WTC11 (cell line): ENCODE measurements at regions not wholly inside any gene's neighbourhood (a gene's known extent, or its start where the extent isn't known, plus 50 kb on each side); places are given as distances from the start of the nearest gene placed in this dataset.

Experiments used
- ATAC-seq: fragments of 200-7000 bp; cut with Tn5 transposase; 2 replicates; pipeline ENCODE4 v1.10.0; 2021; ENCODE audit warnings: mild to moderate bottlenecking, moderate library complexity
- CTCF ChIA-PET: fragments of 300-600 bp; sonication (Branson Sonifier 250); formaldehyde crosslinking; loops from one replicate; lab custom pipeline; 2021; ENCODE audit warnings: antibody characterized with exemption; lab: Charles Lee
- POLR2A ChIA-PET: fragments of 350-600 bp; sonication (Branson Sonifier 250); formaldehyde crosslinking; loops from one replicate; lab custom pipeline; 2021; ENCODE audit warnings: antibody characterized with exemption; lab: Charles Lee
- DNase-seq: peaks from one replicate; pipeline ENCODE4 v3.0.0; 2021; ENCODE audit warnings: low spot score
- H3K27ac Mint-ChIP-seq: 2 replicates; pipeline ENCODE4 v1.8.0; 2021; ENCODE audit warnings: mixed read lengths
- H3K27me3 Mint-ChIP-seq: 2 replicates; pipeline ENCODE4 v1.8.0; 2021; ENCODE audit warnings: low read depth, mild to moderate bottlenecking, moderate library complexity, mixed read lengths
- H3K36me3 Mint-ChIP-seq: 2 replicates; pipeline ENCODE4 v1.8.0; 2021; ENCODE audit warnings: mixed read lengths
- H3K4me1 Mint-ChIP-seq: 2 replicates; pipeline ENCODE4 v1.8.0; 2022; ENCODE audit warnings: mixed read lengths
- H3K4me3 Mint-ChIP-seq: 2 replicates; pipeline ENCODE4 v1.8.0; 2021; ENCODE audit warnings: mild to moderate bottlenecking, moderate library complexity, mixed read lengths
- H3K9me3 Mint-ChIP-seq: 2 replicates; pipeline ENCODE4 v1.8.0; 2021; ENCODE audit warnings: mixed read lengths
- CDX4 ChIP-seq: fragments of 250-450 bp; sonication (Bioruptor Pico); IDR thresholded peaks from 2 replicates; pipeline ENCODE4 v1.9.0; 2021; ENCODE audit warnings: moderate library complexity, mild to moderate bottlenecking, inconsistent platforms, borderline replicate concordance
- CREB1 ChIP-seq: sonication (generic); formaldehyde crosslinking; IDR thresholded peaks from 2 replicates; pipeline ENCODE4 v1.8.0; 2023; ENCODE audit warnings: mild to moderate bottlenecking, missing genetic modification reagents
- CREM ChIP-seq: sonication (generic); formaldehyde crosslinking; IDR thresholded peaks from 2 replicates; pipeline ENCODE4 v1.8.1; 2022; ENCODE audit warnings: mild to moderate bottlenecking, missing genetic modification reagents, moderate library complexity
- CTCF ChIP-seq: fragments of 200-600 bp; IDR thresholded peaks from 2 replicates; pipeline ENCODE4 v1.8.0; 2022; ENCODE audit warnings: antibody characterized with exemption
- ESRRA ChIP-seq: sonication (generic); formaldehyde crosslinking; IDR thresholded peaks from 2 replicates; pipeline ENCODE4 v1.8.1; 2022; ENCODE audit warnings: mild to moderate bottlenecking, missing genetic modification reagents, borderline replicate concordance
- ETV6 ChIP-seq: sonication (generic); formaldehyde crosslinking; IDR thresholded peaks from 2 replicates; pipeline ENCODE4 v1.8.1; 2022; ENCODE audit warnings: mild to moderate bottlenecking, missing genetic modification reagents
- FOXJ3 ChIP-seq: sonication (generic); formaldehyde crosslinking; IDR thresholded peaks from 2 replicates; pipeline ENCODE4 v1.9.0; 2021; ENCODE audit warnings: missing genetic modification reagents, mild to moderate bottlenecking, borderline replicate concordance
- FOXK1 ChIP-seq: sonication (generic); formaldehyde crosslinking; IDR thresholded peaks from 2 replicates; pipeline ENCODE4 v1.8.0; 2022; ENCODE audit warnings: mild to moderate bottlenecking, moderate library complexity, missing genetic modification reagents
- GTF2I ChIP-seq: fragments of 250-450 bp; sonication (Bioruptor Pico); conservative IDR thresholded peaks from 2 replicates; pipeline ENCODE4 v1.4.0; 2021; ENCODE audit warnings: mild to moderate bottlenecking
- IRF2 ChIP-seq: sonication (generic); formaldehyde crosslinking; IDR thresholded peaks from 2 replicates; pipeline ENCODE4 v1.8.0; 2022; ENCODE audit warnings: low read depth, missing genetic modification reagents, borderline replicate concordance
- NFATC4 ChIP-seq: fragments of 250-450 bp; sonication (Bioruptor Pico); IDR thresholded peaks from 2 replicates; pipeline ENCODE4 v1.9.0; 2021; ENCODE audit warnings: mild to moderate bottlenecking
- NFE2L1 ChIP-seq: sonication (generic); formaldehyde crosslinking; IDR thresholded peaks from 2 replicates; pipeline ENCODE4 v1.8.1; 2023; ENCODE audit warnings: missing genetic modification reagents
- NFYB ChIP-seq: sonication (generic); formaldehyde crosslinking; conservative IDR thresholded peaks from 2 replicates; pipeline ENCODE4 v1.8.0; 2022; ENCODE audit warnings: low read depth, missing genetic modification reagents
- NR1H2 ChIP-seq: sonication (generic); formaldehyde crosslinking; IDR thresholded peaks from 2 replicates; pipeline ENCODE4 v1.9.0; 2021; ENCODE audit warnings: mild to moderate bottlenecking, moderate library complexity, missing genetic modification reagents
- RELA ChIP-seq: sonication (generic); formaldehyde crosslinking; IDR thresholded peaks from 2 replicates; pipeline ENCODE4 v1.8.1; 2022; ENCODE audit warnings: missing genetic modification reagents, mild to moderate bottlenecking, borderline replicate concordance
- TEAD4 ChIP-seq: sonication (generic); formaldehyde crosslinking; IDR thresholded peaks from 2 replicates; pipeline ENCODE4 v1.8.0; 2022; ENCODE audit warnings: mild to moderate bottlenecking, missing genetic modification reagents
- TP53 ChIP-seq: sonication (generic); formaldehyde crosslinking; IDR thresholded peaks from 2 replicates; pipeline ENCODE4 v1.8.1; 2023; ENCODE audit warnings: mild to moderate bottlenecking, missing genetic modification reagents
- ZBTB43 ChIP-seq: sonication (generic); formaldehyde crosslinking; IDR thresholded peaks from 2 replicates; pipeline ENCODE4 v1.8.1; 2023; ENCODE audit warnings: mild to moderate bottlenecking, missing genetic modification reagents
- ZNF138 ChIP-seq: sonication (generic); formaldehyde crosslinking; conservative IDR thresholded peaks from 2 replicates; pipeline ENCODE4 v1.8.1; 2022; ENCODE audit warnings: mild to moderate bottlenecking, moderate library complexity, missing genetic modification reagents
- TF ChIP-seq, protein P1 (sequence below): sonication (generic); formaldehyde crosslinking; IDR thresholded peaks from 2 replicates; pipeline ENCODE4 v1.8.1; 2023; ENCODE audit warnings: mild to moderate bottlenecking, moderate library complexity, missing genetic modification reagents
- TF ChIP-seq, protein P2 (sequence below): sonication (generic); formaldehyde crosslinking; IDR thresholded peaks from 2 replicates; pipeline ENCODE4 v1.8.1; 2023; ENCODE audit warnings: mild to moderate bottlenecking, missing genetic modification reagents, borderline replicate concordance
- TF ChIP-seq, protein P3 (sequence below): sonication (generic); formaldehyde crosslinking; IDR thresholded peaks from 2 replicates; pipeline ENCODE4 v1.8.0; 2023; ENCODE audit warnings: missing genetic modification reagents

DNA sequence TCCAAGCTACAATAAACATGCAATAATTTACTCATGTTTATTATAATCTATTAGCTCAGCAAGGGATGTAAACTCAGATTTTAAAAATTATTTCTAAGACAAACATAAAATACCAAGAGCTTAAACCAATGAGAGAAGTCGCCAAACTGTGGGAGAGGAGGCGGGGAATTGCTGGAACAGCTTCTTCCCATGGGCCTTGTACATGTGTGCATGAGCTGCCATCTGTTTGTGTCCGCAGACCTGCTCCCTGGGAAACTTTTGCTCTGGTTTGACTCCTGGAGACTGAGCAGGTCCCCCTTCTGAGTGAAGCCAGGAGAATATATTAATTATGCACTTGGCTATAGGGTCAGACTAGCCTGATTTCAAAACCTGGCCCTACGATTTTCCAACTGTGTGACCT, 655.9 kb upstream of the SOX11 start:
- Mint-ChIP-seq H3K36me3 (peaks cover 57% of the 10 kb centered on the region), H3K9me3 (peaks cover 75% of the 10 kb centered on the region), H3K4me3 (no peak overlapping the region), H3K27me3 (peaks cover 3% of the 10 kb centered on the region; the same call in 1 of the 2 replicates), H3K4me1 (no peaks in the 10 kb centered on the region), H3K27ac (no peak overlapping the region)
- ChIA-PET POLR2A (no interaction called here), CTCF (no interaction called here)
- TF ChIP-seq ESRRA: no peak
- no peak for TF ChIP-seq TP53 (CRISPR knock-in tag)
- no peak for TF ChIP-seq NFE2L1 (CRISPR knock-in tag)
- no peak for TF ChIP-seq NFYB (CRISPR knock-in tag)
- no peak for TF ChIP-seq CDX4
- TF ChIP-seq GTF2I (CRISPR knock-in tag): no peak
- no peak for TF ChIP-seq ZBTB43
- TF ChIP-seq ETV6: no peak
- TF ChIP-seq RELA (CRISPR knock-in tag): no peak
- TF ChIP-seq, protein P1, sequence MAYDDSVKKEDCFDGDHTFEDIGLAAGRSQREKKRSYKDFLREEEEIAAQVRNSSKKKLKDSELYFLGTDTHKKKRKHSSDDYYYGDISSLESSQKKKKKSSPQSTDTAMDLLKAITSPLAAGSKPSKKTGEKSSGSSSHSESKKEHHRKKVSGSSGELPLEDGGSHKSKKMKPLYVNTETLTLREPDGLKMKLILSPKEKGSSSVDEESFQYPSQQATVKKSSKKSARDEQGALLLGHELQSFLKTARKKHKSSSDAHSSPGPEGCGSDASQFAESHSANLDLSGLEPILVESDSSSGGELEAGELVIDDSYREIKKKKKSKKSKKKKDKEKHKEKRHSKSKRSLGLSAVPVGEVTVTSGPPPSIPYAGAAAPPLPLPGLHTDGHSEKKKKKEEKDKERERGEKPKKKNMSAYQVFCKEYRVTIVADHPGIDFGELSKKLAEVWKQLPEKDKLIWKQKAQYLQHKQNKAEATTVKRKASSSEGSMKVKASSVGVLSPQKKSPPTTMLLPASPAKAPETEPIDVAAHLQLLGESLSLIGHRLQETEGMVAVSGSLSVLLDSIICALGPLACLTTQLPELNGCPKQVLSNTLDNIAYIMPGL (CRISPR knock-in tag): no peak
- TF ChIP-seq NR1H2 (CRISPR knock-in tag): no peak
- TF ChIP-seq CTCF: no peak
- TF ChIP-seq NFATC4 (CRISPR knock-in tag): no peak
- TF ChIP-seq CREB1: no peak
- TF ChIP-seq, protein P2, sequence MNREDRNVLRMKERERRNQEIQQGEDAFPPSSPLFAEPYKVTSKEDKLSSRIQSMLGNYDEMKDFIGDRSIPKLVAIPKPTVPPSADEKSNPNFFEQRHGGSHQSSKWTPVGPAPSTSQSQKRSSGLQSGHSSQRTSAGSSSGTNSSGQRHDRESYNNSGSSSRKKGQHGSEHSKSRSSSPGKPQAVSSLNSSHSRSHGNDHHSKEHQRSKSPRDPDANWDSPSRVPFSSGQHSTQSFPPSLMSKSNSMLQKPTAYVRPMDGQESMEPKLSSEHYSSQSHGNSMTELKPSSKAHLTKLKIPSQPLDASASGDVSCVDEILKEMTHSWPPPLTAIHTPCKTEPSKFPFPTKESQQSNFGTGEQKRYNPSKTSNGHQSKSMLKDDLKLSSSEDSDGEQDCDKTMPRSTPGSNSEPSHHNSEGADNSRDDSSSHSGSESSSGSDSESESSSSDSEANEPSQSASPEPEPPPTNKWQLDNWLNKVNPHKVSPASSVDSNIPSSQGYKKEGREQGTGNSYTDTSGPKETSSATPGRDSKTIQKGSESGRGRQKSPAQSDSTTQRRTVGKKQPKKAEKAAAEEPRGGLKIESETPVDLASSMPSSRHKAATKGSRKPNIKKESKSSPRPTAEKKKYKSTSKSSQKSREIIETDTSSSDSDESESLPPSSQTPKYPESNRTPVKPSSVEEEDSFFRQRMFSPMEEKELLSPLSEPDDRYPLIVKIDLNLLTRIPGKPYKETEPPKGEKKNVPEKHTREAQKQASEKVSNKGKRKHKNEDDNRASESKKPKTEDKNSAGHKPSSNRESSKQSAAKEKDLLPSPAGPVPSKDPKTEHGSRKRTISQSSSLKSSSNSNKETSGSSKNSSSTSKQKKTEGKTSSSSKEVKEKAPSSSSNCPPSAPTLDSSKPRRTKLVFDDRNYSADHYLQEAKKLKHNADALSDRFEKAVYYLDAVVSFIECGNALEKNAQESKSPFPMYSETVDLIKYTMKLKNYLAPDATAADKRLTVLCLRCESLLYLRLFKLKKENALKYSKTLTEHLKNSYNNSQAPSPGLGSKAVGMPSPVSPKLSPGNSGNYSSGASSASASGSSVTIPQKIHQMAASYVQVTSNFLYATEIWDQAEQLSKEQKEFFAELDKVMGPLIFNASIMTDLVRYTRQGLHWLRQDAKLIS (CRISPR knock-in tag): no peak
- ATAC-seq (no peak), DNase-seq (no peak)

GRCh38 chr2:5039241-5039975, 652.8 kb upstream of the SOX11 start:
- ChIA-PET CTCF (no interaction called here), POLR2A (no interaction called here)
- TF ChIP-seq CTCF (no peak), RELA (CRISPR knock-in tag) (no peak), IRF2 (CRISPR knock-in tag) (no peak), FOXK1 (CRISPR knock-in tag) (no peak), CREM (CRISPR knock-in tag) (no peak), FOXJ3 (CRISPR knock-in tag) (no peak), TEAD4 (CRISPR knock-in tag) (no peak), ZNF138 (no peak)
- TF ChIP-seq, protein P3, sequence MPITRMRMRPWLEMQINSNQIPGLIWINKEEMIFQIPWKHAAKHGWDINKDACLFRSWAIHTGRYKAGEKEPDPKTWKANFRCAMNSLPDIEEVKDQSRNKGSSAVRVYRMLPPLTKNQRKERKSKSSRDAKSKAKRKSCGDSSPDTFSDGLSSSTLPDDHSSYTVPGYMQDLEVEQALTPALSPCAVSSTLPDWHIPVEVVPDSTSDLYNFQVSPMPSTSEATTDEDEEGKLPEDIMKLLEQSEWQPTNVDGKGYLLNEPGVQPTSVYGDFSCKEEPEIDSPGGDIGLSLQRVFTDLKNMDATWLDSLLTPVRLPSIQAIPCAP (CRISPR knock-in tag): no peak
- H3K27ac Mint-ChIP-seq: no peak overlapping the region
- ATAC-seq (no peak), DNase-seq (no peak)
- no peak overlapping the region for H3K4me3 Mint-ChIP-seq
- peaks cover 76% of the 10 kb centered on the region for H3K9me3 Mint-ChIP-seq
- peaks cover 3% of the 10 kb centered on the region; the same call in 1 of the 2 replicates for H3K27me3 Mint-ChIP-seq
- no peaks in the 10 kb centered on the region for H3K4me1 Mint-ChIP-seq
- H3K36me3 Mint-ChIP-seq: peaks cover 52% of the 10 kb centered on the region
